Endothelial cell of umbilical vein (primary cell): ENCODE measurements at regions not wholly inside any gene's neighbourhood (a gene's known extent, or its start where the extent isn't known, plus 50 kb on each side); places are given as distances from the start of the nearest gene placed in this dataset.

ENCODE experiments used
- BruUV-seq: library from RNA; stranded (reverse); fragments of 400-500 nt; replicated peaks from 2 replicates; lab custom pipeline; 2021; lab: Mats Ljungman, UMichigan
- CTCF ChIA-PET: fragments of 300-600, 350-600 bp; sonication (Branson Sonifier 250); formaldehyde crosslinking; loops from one replicate; lab custom pipeline; 2021; ENCODE audit warnings: antibody characterized with exemption, inconsistent platforms; lab: Charles Lee
- POLR2A ChIA-PET: fragments of 300-600, 350-600 bp; sonication (Branson Sonifier 250); formaldehyde crosslinking; loops from one replicate; lab custom pipeline; 2021; ENCODE audit warnings: antibody characterized with exemption, inconsistent platforms; lab: Charles Lee
- DNase-seq: peaks from one replicate; pipeline ENCODE4 v3.0.0-alpha.2; 2011; ENCODE audit warnings: low read depth, low spot score
- FAIRE-seq: peaks from 2 replicates; lab custom pipeline; 2011; peaks lifted over from hg19 to GRCh38; lab: Jason Lieb, UNC
- H2AFZ ChIP-seq: 2 replicates; pipeline ENCODE4 v1.6.0; 2012; ENCODE audit warnings: low read depth, low read length, control low read depth, inconsistent platforms
- H3K27ac ChIP-seq: 2 replicates; pipeline ENCODE4 v1.5.1; 2011; ENCODE audit warnings: low read depth, mild to moderate bottlenecking, control low read depth, low read length, moderate library complexity; ENCODE audit not compliant: insufficient read depth
- H3K27me3 ChIP-seq, 2 experiments: 2 replicates each; pipeline versions ENCODE4 v1.6.0 to v1.6.1; 2011; ENCODE audit warnings: low read length in 2 of 2, mixed read lengths in 1 of 2; ENCODE audit not compliant: control insufficient read depth in 2 of 2, insufficient read depth in 2 of 2
- H3K36me3 ChIP-seq, 2 experiments: 2 replicates in 1 of 2; 3 replicates in 1 of 2; pipeline ENCODE4 v1.5.1; 2011; ENCODE audit warnings: low read length in 2 of 2, mild to moderate bottlenecking in 1 of 2, moderate library complexity in 1 of 2; ENCODE audit not compliant: control insufficient read depth in 2 of 2, insufficient read depth in 2 of 2; ENCODE audit errors: extremely low read depth in 1 of 2
- H3K4me1 ChIP-seq: 3 replicates; pipeline ENCODE4 v1.5.1; 2011; ENCODE audit warnings: mild to moderate bottlenecking, low read length; ENCODE audit not compliant: control insufficient read depth, insufficient read depth; ENCODE audit errors: extremely low read depth
- H3K4me2 ChIP-seq: 2 replicates; pipeline ENCODE4 v1.6.1; 2011; ENCODE audit warnings: low read length, control low read depth, mixed read lengths; ENCODE audit not compliant: insufficient read depth
- H3K4me3 ChIP-seq, 3 experiments: fragments of 200-600 bp in 1 of 3; sonication (generic), shearing (Covaris generic) in 1 of 3; replicated peaks in 1 of 3; 2 replicates each; pipeline ENCODE4 v1.5.1; 2011 to 2016; ENCODE audit warnings: control low read depth in 3 of 3, low read length in 3 of 3, mild to moderate bottlenecking in 2 of 3, inconsistent platforms in 1 of 3, low read depth in 1 of 3, moderate library complexity in 1 of 3; ENCODE audit not compliant: insufficient read depth in 1 of 3
- H3K79me2 ChIP-seq: 2 replicates; pipeline ENCODE4 v1.6.0; 2012; ENCODE audit warnings: low read length, inconsistent platforms; ENCODE audit not compliant: control insufficient read depth, insufficient read depth
- H3K9ac ChIP-seq: replicated peaks from 2 replicates; pipeline ENCODE3; 2011; ENCODE audit warnings: low read length, control low read depth; ENCODE audit not compliant: insufficient read depth; ENCODE audit errors: extremely low read depth
- H3K9me1 ChIP-seq: replicated peaks from 3 replicates; pipeline ENCODE4 v1.6.0; 2011; ENCODE audit warnings: mild to moderate bottlenecking, low read length; ENCODE audit not compliant: control insufficient read depth, insufficient read depth; ENCODE audit errors: extremely low read depth
- H3K9me3 ChIP-seq: replicated peaks from 2 replicates; pipeline ENCODE4 v1.5.1; 2012; ENCODE audit warnings: low read length, inconsistent platforms; ENCODE audit not compliant: control insufficient read depth, insufficient read depth
- H4K20me1 ChIP-seq: replicated peaks from 2 replicates; pipeline ENCODE3; 2011; ENCODE audit warnings: mild to moderate bottlenecking, low read length; ENCODE audit not compliant: control insufficient read depth, insufficient read depth; ENCODE audit errors: extremely low read depth
- EZH2 ChIP-seq: IDR thresholded peaks from 2 replicates; pipeline ENCODE4 v1.6.1; 2012; ENCODE audit warnings: borderline replicate concordance, low read depth, mild to moderate bottlenecking, moderate library complexity, low read length, inconsistent platforms; ENCODE audit not compliant: severe bottlenecking
- FOS ChIP-seq: IDR thresholded peaks from 2 replicates; pipeline ENCODE4 v1.6.1; 2011; ENCODE audit warnings: mild to moderate bottlenecking, low read length, moderate library complexity, borderline replicate concordance; ENCODE audit not compliant: insufficient read depth
- GATA2 ChIP-seq: IDR thresholded peaks from 2 replicates; pipeline ENCODE4 v1.7.0; 2011; ENCODE audit warnings: low read depth, mild to moderate bottlenecking, moderate library complexity, mixed read lengths, low read length; ENCODE audit not compliant: insufficient read length, insufficient read depth
- JUN ChIP-seq: IDR thresholded peaks from 2 replicates; pipeline ENCODE4 v1.6.1; 2011; ENCODE audit warnings: borderline replicate concordance, low read depth; ENCODE audit not compliant: insufficient read length, insufficient read depth
- MYC ChIP-seq: IDR thresholded peaks from one replicate; pipeline ENCODE4 v1.6.1; 2011; ENCODE audit warnings: mild to moderate bottlenecking, low read depth, low read length
- POLR2A ChIP-seq: IDR thresholded peaks from 2 replicates; pipeline ENCODE4 v1.6.1; 2012; ENCODE audit warnings: low read depth, mild to moderate bottlenecking, control low read depth, low read length
- POLR2AphosphoS5 ChIP-seq: IDR thresholded peaks from 2 replicates; pipeline ENCODE4 v1.6.1; 2012; ENCODE audit warnings: low read depth, mild to moderate bottlenecking, control low read depth, low read length, moderate library complexity; ENCODE audit not compliant: insufficient read depth
- dilution Hi-C: fragments of 300-500 bp; cut with MboI; formaldehyde crosslinking; loops from one replicate; pipeline ENCODE4 v1.15.0; 2019; ENCODE audit warnings: low sequenced_read_pairs; ENCODE audit not compliant: extremely low pct_ligation_motif_present
- intact Hi-C: fragments of 100-400 bp; cut with micrococcal nuclease; formaldehyde crosslinking; loops from one replicate; pipeline ENCODE4 v1.10.0; 2022
- TF ChIP-seq, protein P1 (sequence below), 2 donors: IDR thresholded peaks; 1 replicate in 1 of 2; 2 replicates in 1 of 2; pipeline ENCODE4 v1.5.1; 2011; ENCODE audit warnings: low read length in 2 of 2, mild to moderate bottlenecking in 2 of 2, moderate library complexity in 2 of 2, control low read depth in 1 of 2, inconsistent platforms in 1 of 2, low read depth in 1 of 2; ENCODE audit not compliant: insufficient read depth in 1 of 2; ENCODE audit errors: extremely low read depth in 1 of 2
- TF ChIP-seq, protein P2 (sequence below): IDR thresholded peaks from 2 replicates; pipeline ENCODE4 v1.6.1; 2011; ENCODE audit not compliant: insufficient read depth, insufficient read length

DNA sequence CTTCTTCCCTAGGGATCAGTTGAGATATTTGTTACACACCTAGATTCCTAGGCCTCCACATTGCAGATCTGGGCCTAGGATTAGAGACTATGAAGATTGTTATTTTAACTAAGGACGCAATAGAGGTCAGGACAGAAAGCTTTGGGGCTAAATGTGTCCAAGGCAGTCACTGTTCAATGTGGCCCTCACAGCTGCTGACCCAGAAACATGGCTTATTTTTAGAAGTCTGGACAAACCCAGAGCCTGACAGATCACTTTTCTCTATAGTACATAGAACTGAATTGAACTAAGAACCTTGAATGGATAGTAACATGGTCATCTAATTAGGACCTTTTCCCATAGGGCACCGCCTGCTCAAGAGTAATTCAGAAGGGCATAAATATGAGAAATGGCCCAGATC lies 146.6 kb upstream of the AUTS2 start:
- DNase-seq (no peak), FAIRE-seq (no peak)
- POLR2A ChIA-PET = no interaction called here
- H3K4me3 ChIP-seq = no peak overlapping the region
- CTCF ChIA-PET = no interaction called here
- no peaks in the 10 kb centered on the region for H3K79me2 ChIP-seq
- no peak overlapping the region for H3K27ac ChIP-seq
- H3K9ac ChIP-seq = no peak overlapping the region
- no peaks in the 10 kb centered on the region for H3K9me1 ChIP-seq
- H3K27me3 ChIP-seq = no peaks in the 10 kb centered on the region
- BruUV-seq = no TSS peak
- dilution Hi-C loops (no loop called here), intact Hi-C loops (no loop called here)
- no peak overlapping the region for H2AFZ ChIP-seq
- no peaks in the 10 kb centered on the region for H4K20me1 ChIP-seq
- H3K9me3 ChIP-seq = peaks cover 2% of the 10 kb centered on the region
- TF ChIP-seq, protein P1, sequence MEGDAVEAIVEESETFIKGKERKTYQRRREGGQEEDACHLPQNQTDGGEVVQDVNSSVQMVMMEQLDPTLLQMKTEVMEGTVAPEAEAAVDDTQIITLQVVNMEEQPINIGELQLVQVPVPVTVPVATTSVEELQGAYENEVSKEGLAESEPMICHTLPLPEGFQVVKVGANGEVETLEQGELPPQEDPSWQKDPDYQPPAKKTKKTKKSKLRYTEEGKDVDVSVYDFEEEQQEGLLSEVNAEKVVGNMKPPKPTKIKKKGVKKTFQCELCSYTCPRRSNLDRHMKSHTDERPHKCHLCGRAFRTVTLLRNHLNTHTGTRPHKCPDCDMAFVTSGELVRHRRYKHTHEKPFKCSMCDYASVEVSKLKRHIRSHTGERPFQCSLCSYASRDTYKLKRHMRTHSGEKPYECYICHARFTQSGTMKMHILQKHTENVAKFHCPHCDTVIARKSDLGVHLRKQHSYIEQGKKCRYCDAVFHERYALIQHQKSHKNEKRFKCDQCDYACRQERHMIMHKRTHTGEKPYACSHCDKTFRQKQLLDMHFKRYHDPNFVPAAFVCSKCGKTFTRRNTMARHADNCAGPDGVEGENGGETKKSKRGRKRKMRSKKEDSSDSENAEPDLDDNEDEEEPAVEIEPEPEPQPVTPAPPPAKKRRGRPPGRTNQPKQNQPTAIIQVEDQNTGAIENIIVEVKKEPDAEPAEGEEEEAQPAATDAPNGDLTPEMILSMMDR (IDR thresholded peaks at IDR 0.05; ENCODE audit: extremely low read depth in 1 of 2, insufficient read depth in 1 of 2, low read depth in 1 of 2, low read length in 2 of 2) = no peak
- TF ChIP-seq POLR2AphosphoS5 = no peak
- TF ChIP-seq FOS = no peak
- TF ChIP-seq EZH2 = no peak
- TF ChIP-seq POLR2A = no peak
- H3K4me1 ChIP-seq = no peaks in the 10 kb centered on the region
- H3K36me3 ChIP-seq = no peaks in the 10 kb centered on the region
- H3K4me2 ChIP-seq = no peak overlapping the region

DNA sequence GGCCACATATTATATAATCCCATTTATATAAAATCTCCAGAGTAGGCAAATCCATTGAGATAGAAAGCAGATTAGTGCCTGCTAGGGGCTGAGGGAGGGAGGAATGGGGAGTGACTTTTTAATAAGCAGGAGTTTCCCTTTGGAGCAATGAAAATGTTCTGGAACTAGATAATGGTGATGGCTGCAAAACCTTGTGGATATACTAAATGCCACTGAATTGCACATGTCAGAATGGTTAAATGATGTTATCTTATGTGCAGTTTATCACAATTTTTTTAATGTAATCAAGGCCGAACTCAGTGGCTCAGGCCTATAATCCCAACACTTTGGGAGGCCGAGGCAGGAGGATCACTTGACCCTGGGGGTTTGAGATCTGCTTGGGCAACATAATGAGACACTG lies 145.5 kb upstream of the AUTS2 start:
- intact Hi-C loops = no loop called here
- FAIRE-seq = no peak
- ChIA-PET CTCF (no interaction called here), POLR2A (no interaction called here)
- no peak overlapping the region for H3K4me3 ChIP-seq
- dilution Hi-C loops = no loop called here
- no peaks in the 10 kb centered on the region for H4K20me1 ChIP-seq
- no peak overlapping the region for H3K4me2 ChIP-seq
- H3K27me3 ChIP-seq = no peaks in the 10 kb centered on the region
- H3K79me2 ChIP-seq = no peaks in the 10 kb centered on the region
- no peak overlapping the region for H3K9ac ChIP-seq
- no peaks in the 10 kb centered on the region for H3K36me3 ChIP-seq
- H3K27ac ChIP-seq = no peak overlapping the region
- no peak for DNase-seq
- BruUV-seq = no TSS peak
- no peaks in the 10 kb centered on the region for H3K4me1 ChIP-seq
- peaks cover 2% of the 10 kb centered on the region for H3K9me3 ChIP-seq
- TF ChIP-seq MYC (no peak), JUN (no peak), FOS (no peak), POLR2A (no peak), GATA2 (no peak), POLR2AphosphoS5 (no peak), EZH2 (no peak)
- TF ChIP-seq, protein P2, sequence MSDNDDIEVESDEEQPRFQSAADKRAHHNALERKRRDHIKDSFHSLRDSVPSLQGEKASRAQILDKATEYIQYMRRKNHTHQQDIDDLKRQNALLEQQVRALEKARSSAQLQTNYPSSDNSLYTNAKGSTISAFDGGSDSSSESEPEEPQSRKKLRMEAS = no peak
- TF ChIP-seq, protein P1 (IDR thresholded peaks at IDR 0.05; ENCODE audit: extremely low read depth in 1 of 2, insufficient read depth in 1 of 2, low read depth in 1 of 2, low read length in 2 of 2) = no peak
- no peaks in the 10 kb centered on the region for H3K9me1 ChIP-seq
- H2AFZ ChIP-seq = no peak overlapping the region
